GM18907 (cell line): ENCODE measurements at regions not wholly inside any gene's neighbourhood (a gene's known extent, or its start where the extent isn't known, plus 50 kb on each side); places are given as distances from the start of the nearest gene placed in this dataset.
"Not testable (repeated sequence)": the region's sequence is repeated elsewhere in the genome, so short reads cannot be mapped to it uniquely, and the experiment has no call there.

Source experiments
- ATAC-seq: cut with Tn5 transposase; IDR thresholded peaks from one replicate; pipeline ENCODE4 v1.9.1; 2021; ENCODE audit warnings: mild to moderate bottlenecking, moderate library complexity; ENCODE audit not compliant: unreplicated experiment

DNA sequence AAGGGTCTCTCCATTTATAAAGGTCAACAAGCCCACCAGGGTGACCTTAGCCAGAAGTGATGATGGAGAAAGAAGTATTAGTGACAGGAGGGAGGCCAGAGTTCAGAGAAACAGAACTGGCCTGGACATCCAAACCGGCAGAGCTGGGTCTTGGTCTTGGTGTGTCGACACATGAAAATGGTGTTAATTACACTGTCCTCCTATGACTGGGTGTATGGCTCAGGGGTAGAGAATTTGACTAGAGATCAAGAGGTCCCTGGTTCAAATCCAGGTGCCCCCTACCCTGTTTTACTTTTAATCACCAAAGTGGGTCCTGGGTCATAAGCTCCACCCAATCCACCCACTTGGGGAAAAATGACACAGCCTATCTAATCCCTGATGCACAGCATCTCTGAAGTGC is 110.6 kb upstream of the ZNF746 start:
- no peak for ATAC-seq

DNA sequence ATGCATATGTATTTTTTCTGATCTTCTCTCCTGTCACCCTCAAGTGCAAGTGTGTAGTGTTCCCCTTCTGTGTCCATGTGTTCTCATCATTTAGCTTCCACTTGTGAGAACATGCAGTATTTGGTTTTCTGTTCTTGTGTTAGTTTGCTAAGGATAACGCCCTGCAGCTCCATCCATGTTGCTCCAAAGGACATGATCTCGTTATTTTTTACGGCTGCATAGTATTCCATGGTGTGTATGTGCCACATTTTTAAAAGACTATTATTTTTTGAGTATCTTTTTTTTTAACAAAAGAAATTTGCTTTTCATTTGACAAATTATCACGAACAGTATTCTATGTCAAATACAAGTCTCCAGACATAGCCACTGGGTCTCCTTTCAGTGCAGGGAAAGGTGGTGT is 110.1 kb upstream of the ZNF746 start:
- no peak for ATAC-seq

DNA sequence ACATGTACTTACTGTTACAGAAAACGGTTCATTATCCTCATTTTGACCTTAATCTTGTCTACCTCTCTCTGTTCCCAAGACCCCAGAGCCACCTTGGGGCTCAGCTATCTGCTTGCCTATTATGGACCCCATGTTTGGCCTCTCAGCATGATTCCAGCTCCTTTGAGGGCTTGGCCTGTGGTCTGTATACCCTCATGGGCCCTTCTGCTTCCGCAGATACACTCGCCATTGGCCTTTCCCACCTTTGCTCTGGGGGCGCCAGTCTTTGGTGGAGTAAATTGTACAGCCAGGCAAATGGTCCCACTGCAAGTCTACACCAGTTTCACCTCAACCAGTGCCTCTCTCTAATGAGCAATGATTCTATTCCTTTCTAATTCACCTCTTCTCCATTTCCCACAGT is 109.2 kb upstream of the ZNF746 start:
- no peak for ATAC-seq

DNA sequence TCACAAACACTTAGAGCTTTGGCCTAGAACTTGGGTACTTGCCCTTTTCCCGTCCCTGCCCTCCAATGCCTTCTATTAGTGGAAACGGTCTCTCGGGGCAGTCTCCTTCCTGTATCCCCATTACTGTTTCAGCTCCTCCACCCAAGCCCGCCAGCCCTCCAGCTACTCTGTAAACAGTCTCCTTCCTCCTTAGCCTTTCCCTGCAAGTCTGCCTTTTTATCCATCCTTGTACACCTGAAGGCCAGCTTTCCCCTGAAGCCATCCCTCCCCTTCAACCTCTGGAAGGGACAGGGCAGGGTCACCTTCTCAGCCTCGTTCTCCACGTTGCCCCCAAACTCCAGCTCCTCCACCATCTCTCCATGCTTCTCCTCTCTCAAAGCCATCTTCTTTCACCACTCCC is 108.1 kb upstream of the ZNF746 start:
- ATAC-seq = no peak

DNA sequence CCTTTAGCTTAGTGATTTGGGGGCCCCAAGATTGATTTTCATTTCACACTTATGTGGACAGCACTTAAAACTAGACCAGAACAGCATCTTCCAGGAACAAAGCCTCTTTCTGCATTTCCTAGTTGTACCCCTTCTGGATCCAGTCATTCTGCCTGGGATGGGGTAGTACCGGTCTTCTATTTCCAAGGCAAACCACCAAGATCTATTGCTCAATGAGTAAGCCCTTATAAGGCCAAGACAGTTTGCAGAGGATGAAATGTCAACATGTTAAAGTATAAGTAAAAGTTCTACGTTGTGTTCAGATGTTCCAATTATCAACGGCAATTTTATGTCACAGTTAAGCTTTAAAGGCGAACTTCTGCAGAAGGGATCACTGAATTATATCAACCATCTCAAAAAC is 106.9 kb upstream of the ZNF746 start:
- no peak for ATAC-seq

DNA sequence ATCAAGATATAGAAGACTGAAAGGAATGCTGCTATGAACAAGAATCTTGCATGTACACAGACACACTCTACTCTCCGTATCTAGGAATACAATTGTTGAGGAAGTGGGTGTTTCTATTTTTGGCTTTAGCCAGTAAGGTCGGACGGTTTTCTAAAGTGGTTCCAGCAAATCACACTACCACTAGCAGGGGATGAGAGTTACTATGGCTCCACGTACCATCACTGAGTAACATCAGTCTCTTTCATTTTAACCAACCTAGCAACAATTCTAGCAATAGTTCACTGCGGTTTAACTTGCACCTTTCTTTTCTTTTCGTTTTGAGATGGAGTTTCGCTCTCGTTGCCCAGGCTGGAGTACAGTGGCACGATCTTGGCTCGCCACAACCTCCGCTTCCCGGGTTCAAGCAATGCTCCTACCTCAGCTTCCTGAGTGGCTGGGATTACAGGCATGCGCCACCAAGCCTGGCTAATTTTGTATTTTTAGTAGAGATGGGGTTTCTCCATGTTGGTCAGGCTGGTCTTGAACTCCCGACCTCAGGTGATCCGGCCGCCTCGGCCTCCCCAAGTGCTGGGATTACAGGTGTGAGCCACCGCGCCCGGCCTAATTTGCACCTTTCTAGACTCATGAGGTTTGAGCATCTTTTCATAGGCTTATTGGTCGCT is 103.2 kb upstream of the ZNF746 start:
- ATAC-seq = peak; percentile 96

DNA sequence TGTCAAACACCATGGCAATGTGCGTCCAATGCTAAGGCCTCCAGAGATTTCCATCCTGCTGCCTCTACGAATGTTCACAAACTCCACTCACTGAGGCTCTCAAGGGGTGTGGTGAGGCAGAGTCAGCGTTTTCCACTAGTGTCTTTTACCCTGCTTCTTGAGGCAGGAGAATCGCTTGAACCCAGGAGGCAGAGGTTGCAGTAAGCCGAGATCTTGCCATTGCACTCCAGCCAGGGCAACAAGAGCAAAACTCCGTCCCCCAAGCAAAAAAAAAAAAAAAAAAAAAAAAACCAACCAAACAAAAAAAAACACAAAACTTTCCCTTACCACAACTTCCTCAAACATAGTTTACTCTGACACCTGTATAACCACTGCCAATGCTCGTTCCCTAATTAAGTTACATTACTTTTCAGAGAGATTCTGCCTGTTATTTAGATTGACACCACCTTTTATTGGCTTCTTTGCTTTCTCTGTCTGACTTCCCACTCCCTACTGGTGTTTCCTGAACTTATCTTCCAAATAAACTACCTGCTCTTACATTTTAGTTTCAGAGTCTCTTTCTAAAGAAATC is 102.1 kb upstream of the ZNF746 start:
- ATAC-seq = peak; percentile 39

DNA sequence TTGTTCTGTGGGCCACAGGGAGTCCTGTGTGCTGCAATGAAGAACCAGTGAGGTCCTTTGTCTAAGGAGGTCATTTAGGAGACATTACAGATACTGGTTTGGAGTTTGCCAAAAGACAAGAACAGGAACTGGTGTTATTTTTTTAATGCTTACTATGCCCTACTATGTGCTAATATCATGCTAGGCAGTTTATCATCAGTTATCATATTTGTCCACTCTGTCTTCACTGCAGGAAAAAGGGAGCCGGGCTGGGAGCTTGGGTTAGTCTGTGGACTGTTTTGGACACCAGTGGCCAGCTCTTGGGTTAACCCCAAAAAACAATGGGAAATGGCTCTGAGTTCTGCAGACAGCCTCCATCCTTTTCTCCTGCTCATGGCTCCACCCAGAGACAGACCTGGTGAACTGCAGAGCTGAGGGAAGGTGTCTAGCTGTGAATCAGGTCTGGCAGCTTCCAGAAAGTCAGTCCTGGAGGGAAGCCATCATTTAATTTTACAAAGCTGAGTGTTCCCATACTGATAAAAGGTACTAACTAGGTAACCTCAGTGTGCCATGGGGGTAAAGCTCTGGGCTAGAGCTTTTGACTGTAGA is 101.2 kb upstream of the ZNF746 start:
- no peak for ATAC-seq

DNA sequence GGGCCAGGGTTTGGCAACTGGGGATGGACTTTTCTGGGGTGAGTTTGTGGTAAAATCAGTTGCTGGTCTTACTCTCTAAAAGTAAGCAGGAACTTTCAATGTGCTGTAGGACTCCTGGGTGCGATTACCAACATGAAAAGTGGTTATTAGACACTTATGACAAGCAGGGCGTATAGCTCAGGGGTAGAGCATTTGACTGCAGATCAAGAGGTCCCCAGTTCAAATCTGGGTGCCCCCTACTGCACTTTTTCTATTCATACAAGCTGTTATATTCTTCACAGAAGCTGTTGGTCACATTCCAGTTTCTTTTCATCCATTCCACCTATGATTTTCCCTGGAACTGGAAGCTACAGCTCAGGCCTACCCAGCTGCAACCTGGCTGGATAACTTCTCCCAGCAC is 100.2 kb upstream of the ZNF746 start:
- ATAC-seq = not testable (repeated sequence)

DNA sequence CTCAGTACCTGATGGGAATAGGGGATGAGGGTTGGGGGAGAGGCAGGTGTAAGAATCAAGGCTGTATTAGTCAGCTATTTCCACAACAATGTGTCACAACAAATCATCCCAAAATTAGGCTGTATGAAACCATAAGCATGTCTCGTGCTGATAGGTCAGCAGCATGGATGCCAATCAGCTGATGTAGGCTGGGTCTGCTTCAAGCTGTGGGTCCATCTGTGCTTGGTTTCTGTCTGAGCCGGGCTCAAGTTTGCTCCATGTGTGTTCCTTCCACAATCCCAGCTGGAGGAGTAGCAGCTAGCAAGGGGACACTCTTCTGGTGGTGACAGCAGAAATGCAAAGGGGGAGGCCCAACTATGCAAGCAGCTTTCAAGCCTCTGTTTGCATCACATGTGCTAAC is 97.9 kb upstream of the ZNF746 start:
- no peak for ATAC-seq

DNA sequence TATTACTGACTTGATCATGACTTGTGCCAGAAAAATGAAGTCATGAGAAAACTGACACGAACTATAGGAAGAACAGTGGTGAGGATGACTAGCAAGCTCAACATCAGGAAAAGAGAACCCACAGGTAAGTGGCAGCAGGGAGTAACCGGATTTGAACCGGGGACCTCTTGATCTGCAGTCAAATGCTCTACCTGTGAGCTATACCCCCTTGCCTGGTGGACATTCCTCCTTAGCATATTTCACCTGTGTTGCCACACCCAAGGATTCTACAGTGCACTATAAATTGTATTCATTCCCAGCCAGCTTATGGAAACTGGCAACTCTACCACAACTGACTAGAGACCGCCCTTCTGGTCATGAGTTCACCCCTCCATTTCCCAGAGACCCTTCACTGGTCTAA is 97.5 kb upstream of the ZNF746 start:
- no peak for ATAC-seq

DNA sequence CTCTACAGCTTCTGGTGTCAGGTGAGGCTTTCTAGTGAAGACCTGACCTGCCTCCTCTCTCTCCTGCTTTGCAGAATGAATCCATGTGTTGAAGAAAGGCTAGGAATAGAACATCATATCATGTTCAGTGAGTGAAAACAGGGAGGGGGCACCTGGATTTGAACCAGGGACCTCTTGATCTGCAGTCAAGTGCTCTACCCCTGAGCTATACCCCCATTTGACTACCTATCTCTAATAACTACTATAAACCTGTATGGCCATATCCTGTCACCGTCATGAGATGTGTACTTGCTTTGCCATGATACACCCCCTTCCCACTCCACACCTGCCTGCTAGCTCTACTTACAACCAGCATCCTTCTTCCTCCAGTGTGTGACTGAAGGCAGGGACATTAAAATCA is 91.3 kb upstream of the ZNF746 start:
- ATAC-seq = no peak

DNA sequence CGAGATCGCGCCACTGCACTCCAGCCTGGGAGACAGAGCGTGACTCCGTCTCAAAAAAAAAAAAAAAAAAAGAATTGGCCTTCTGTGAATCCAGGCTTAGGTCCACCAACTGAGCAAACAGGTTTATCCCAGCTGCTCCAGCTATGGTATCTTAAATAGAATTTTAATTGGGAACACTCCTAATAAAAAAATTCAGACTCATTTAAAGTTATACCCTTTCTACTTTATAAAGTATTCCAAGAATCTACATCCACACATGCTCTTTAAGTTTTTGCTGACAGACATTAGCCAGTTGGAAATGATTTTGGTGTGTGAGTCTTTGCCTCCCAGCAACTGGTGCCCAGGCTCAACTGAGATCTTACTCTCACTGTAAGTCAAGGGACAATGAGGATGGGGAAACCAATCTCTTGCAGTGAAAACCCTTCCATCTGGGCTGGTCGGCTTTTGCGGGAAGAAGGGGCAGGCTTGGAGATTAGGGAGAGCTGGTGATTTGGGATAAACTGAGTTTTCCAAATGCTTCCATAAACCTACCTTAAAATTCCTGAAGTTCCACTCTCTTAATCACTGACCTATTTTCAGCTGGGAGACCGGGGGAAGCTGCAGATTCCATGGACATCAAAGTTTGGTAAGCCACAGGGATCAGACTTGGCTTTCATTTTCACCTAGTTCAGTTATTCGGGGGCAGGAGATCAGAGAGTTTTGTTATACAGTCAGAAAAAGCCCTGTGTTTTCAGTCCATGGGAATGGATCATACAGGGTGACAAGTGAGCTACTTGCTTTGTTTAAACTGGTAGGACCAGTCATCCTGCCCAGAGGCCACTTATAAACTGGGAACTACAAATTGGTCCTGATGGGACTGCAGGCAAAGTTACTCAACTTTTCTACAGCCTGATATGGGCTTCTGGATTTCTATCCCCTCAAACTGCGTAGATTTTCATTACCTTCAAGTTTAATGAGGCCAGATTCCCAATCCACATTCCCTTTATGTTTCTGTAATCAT is 89.3 kb upstream of the ZNF746 start:
- no peak for ATAC-seq

DNA sequence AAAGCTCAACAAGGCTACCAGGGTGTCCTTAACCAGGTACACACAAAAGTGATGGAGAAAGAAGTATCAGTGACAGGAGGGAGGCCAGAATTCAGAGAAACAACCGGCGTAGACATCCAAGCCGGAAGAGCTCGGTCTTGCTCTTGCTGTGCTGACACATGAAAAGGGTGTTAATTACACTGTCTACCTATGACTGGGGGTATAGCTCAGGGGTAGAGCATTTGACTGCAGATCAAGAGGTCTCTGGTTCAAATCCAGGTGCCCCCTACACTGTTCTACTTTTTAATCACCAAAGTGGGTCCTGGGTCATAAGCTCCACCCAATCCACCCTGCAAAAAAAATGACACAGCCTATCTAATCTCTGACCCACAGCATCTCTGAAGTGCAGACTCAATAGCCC is 86.9 kb upstream of the ZNF746 start:
- ATAC-seq = no peak

DNA sequence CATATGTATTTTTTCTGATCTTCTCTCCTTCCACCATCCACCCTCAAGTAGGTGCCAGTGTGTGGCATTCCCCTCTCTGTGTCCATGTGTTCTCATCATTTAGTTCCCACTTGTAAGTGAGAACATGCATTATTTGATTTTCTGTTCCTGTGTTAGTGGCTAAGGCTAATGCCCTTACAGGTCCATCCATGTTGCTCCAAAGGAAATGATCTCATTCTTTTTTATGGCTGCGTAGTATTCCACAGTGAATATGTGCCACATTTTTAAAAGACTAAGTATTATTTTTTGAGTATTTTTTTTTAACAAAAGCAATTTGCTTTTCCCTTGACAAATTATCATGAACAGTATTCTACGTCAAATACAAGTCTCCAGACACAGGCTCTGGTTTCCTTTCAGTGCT is 86.4 kb upstream of the ZNF746 start:
- no peak for ATAC-seq

DNA sequence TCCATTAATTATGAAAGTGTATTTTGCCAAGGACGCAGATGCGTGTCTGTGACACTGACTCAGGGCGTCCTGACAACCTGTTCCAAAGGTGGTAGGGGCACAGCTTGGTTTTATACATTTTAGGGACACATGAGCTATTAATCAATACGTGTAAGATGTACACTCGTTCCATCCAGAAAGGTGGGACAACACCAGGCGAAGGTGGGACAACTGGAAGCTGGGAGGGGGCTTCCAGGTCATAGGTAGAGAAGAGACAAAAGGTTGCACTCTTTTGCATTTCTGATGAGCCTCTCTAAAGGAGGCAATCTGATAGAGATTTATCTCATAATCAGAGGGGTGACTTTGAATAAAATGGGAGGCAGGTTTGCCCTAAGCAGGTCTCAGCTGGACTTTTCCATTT is 82.7 kb upstream of the ZNF746 start:
- no peak for ATAC-seq

DNA sequence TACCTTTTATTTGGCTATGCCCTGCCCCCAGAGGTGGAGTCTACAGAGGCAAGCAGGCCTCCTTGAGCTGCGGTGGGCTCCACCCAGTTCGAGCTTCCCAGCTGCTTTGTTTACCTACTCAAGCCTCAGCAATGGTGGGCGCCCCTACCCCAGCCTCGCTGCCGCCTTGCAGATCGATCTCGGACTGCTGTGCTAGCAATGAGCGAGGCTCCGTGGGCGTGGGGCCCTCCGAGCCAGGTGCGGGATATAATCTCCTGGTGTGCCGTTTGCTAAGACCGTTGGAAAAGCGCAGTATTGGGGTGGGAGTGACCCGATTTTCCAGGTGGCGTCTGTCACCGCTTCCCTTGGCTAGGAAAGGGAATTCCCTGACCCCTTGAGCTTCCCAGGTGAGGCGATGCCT is 81.8 kb upstream of the ZNF746 start:
- not testable (repeated sequence) for ATAC-seq

DNA sequence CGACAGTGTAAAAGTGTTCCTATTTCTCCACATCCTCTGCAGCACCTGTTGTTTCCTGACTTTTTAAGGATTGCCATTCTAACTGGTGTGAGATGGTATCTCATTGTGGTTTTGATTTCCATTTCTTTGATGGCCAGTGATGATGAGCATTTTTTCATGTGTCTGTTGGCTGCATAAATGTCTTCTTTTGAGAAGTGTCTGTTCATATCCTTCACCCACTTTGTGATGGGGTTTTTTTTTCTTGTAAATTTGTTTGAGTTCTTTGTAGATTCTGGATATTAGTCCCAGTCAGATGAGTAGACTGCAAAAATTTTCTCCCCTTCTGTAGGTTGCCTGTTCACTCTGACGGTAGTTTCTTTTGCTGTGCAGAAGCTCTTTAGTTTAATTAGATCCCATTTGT is 76.8 kb upstream of the ZNF746 start:
- not testable (repeated sequence) for ATAC-seq

DNA sequence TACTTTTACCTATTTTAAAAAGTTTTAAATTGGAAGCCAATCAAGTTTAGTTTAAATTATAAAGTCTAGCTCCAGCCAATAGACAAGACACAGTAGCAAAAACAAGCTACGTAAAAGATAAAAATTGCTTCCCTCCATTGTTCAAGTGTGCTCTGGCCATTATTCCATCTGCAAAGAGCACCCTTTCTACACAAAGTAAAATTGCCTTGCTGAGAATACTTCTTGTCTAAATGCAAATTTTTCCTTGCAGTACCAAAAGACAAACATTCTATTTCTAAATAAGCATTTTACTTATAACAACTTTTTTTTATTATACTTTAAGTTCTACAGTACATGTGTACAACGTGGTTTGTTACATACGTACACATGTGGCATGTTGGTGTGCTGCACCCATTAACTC is 75.9 kb upstream of the ZNF746 start:
- ATAC-seq = no peak

DNA sequence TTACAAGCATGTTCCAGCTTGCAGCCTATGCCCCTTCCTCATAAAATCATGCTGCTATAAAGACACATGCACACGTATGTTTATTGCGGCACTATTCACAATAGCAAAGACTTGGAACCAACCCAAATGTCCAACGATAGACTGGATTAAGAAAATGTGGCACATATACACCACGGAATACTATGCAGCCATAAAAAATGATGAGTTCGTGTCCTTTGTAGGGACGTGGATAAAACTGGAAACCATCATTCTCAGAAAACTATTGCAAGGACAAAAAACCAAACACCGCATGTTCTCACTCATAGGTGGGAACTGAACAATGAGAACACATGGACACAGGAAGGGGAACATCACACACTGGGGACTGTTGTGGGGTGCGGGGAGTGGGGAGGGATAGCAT is 75.3 kb upstream of the ZNF746 start:
- ATAC-seq = not testable (repeated sequence)

DNA sequence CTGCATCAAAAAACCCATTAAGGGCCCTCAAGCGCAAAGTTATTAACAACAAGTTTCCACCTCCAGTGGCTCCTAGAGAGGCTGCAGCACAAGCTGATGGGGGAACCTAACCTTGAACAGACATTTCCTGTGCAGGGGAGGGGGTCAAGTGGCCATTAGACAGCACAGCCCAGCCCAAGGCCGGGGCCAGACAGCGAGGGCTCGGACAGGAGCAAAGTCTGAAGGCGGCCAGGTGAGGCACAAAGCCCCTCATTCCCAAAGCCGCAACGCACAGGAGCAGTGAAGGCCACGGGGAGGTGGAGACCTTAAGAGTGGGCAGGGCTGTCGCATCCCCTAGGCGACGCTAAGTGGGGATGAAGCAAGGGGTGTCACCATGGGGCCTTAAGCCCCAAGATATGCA is 73.2 kb upstream of the ZNF746 start:
- no peak for ATAC-seq
